LNCaP clone FGC (cell line): ENCODE measurements at regions not wholly inside any gene's neighbourhood (a gene's known extent, or its start where the extent isn't known, plus 50 kb on each side); places are given as distances from the start of the nearest gene placed in this dataset.

Source experiments
- DNase-seq: peaks from one replicate; pipeline ENCODE4 v3.0.0-alpha.2; 2011; ENCODE audit warnings: low read depth
- H3K4me3 ChIP-seq: 2 replicates; pipeline ENCODE4 v1.5.1; 2011; ENCODE audit warnings: mild to moderate bottlenecking, low read depth, low read length, control low read depth
- CTCF ChIP-seq: IDR thresholded peaks from 2 replicates; pipeline ENCODE4 v1.5.1; 2012; ENCODE audit warnings: mild to moderate bottlenecking; ENCODE audit not compliant: control insufficient read depth, insufficient read depth; ENCODE audit errors: extremely low read depth

DNA sequence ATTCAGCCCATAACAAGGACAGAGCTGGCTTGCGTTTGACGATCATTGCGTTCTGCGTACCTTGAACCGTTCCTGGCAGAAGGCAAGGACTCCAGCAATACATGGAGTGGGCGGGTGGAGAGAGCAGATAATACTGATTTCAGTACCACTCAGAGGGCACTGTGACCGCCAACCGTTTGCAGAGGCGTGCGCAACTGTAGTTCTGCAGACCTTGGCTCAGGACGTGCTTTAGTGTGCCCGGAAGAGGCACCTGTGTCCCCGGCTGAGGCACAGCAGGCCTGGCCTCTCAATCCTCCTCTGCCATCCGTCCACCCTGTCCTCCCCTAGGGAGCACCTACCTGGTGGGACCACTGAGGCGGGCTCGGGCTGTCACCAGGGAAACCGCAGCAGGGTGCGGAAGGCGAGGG, 117.6 kb upstream of the USP29 start:
- TF ChIP-seq CTCF: no peak
- no peak for DNase-seq

DNA sequence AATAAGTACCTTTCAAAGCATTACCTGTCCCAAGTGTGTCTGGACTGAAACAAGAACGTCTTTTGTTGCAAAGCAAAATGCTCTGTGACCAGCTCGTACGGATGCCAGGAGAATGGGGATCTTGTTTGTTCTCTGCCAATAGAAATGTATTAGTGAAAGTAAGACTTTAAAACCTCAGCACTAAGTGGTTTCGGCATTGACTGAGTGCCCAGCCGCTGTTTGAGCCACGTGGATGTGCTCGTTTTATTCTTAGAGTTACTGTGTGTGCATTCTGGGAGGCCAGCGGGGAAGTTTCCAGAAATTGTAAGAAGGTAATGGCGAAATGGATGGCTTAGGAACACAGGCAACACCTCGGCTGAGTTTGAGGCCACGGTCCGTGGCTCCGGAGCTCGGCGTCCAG, 117.1 kb upstream of the USP29 start:
- TF ChIP-seq CTCF: no peak
- H3K4me3 ChIP-seq: no peak overlapping the region
- no peak for DNase-seq

More for the DNA sequence above, 117.6 kb upstream of the USP29 start:
- H3K4me3 ChIP-seq: no peak overlapping the region

DNA sequence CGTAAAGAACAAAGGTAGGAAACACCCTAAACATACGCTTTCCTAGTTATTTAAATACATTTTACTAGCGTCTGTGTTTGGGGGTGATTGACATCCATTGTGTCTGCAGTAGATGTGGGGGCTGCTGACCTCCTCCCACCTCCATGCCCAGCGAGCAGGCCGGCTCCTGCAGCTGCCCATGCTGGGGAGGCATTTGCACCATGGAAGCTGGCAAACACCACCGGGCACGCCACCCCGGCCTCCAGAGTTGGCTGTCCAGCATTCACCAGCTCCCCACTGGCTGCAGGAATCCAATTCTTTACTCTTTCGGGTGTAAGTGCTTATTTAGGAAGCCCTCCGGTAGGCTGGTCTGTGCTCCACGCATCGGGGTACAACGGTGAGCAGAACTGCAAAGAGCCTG, 115.4 kb upstream of the USP29 start:
- TF ChIP-seq CTCF: no peak
- DNase-seq: no peak
- no peak overlapping the region for H3K4me3 ChIP-seq

DNA sequence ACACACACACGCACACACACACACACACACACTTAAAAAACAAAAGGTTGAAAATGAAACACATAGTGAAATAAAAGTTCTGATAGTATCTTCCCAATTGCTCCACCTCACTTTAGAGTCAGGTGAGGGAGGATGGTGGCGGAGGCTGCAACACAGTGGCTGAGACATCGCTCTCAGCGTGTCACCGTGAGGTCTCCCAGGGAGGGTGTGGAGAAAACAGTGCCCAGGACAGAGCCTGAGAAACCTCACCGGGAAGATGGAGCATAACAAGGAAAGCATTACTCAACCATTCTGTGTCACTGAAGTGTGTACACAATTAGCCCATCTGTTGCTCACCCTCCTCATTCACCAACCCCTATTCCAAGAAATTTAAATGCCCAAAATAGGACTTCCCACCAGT, 111.4 kb upstream of the USP29 start:
- H3K4me3 ChIP-seq: no peak overlapping the region
- no peak for TF ChIP-seq CTCF
- DNase-seq: no peak

- TF ChIP-seq CTCF: no peak
- DNase-seq: no peak
Observed at GRCh38 chr19:57010541-57010940, 109.2 kb upstream of the USP29 start.

DNA sequence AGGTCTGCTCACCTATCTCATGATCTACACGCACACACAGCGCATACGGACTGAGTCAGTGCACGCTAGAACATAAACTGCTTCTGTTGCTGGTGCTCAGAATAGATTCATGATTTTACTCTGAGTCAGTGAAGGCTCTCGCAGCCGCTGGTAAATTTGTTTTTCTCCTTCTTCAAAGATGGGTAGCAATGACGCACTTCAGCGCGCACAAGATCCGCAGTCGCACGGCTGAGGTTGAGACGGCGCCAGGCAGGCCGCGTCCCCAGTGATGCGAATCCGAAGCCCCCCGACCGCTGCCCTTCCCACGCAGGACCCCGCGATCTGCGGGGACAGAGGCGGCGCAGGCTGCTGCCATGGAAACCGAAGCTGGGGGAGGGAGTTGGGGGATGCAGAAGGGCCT, 103.7 kb upstream of the USP29 start:
- H3K4me3 ChIP-seq: no peak overlapping the region
- no peak for DNase-seq
- no peak for TF ChIP-seq CTCF

More at GRCh38 chr19:57010541-57010940, 109.2 kb upstream of the USP29 start:
- H3K4me3 ChIP-seq: no peak overlapping the region

- no peak for DNase-seq
- TF ChIP-seq CTCF: no peak
- no peak overlapping the region for H3K4me3 ChIP-seq
Observed at GRCh38 chr19:57016491-57016890, 103.3 kb upstream of the USP29 start.
